ENCODE measurements at regions not wholly inside any gene's neighbourhood (a gene's known extent, or its start where the extent isn't known, plus 50 kb on each side); places are given as distances from the start of the nearest gene placed in this dataset.

- H2BK120ac ChIP-seq (replicated peaks; ENCODE audit: low read depth, low read length), result no peak overlapping the region
- no peaks in the 10 kb centered on the region for H3K4me1 ChIP-seq (replicated peaks in 1 of 4; ENCODE audit: control insufficient read depth in 3 of 4, insufficient read depth in 4 of 4, low read length in 3 of 4)
- H3K18ac ChIP-seq (ENCODE audit: extremely low read depth, low read length), result no peak overlapping the region
- no peaks in the 10 kb centered on the region for H3K27me3 ChIP-seq (replicated peaks in 1 of 4; ENCODE audit: control insufficient read depth in 3 of 4, extremely low read depth in 1 of 4, insufficient read depth in 3 of 4, low read length in 3 of 4)
- H2AK5ac ChIP-seq (ENCODE audit: low read depth, low read length), result no peak overlapping the region
- peaks cover 3 to 4% of the 10 kb centered on the region in 2 experiments; a peak in 2 of 4 replicates for H3K9me3 ChIP-seq (ENCODE audit: insufficient read depth in 2 of 2, low read depth in 1 of 2, low read length in 1 of 2)
- ChIA-PET CTCF (ENCODE audit: partially characterized antibody) (no interaction called here), POLR2A (ENCODE audit: partially characterized antibody) (no interaction called here)
- 64% methylated on average over 2 of the region's 2 CpGs; no CpG with 5 or more reads in 1 of the 2 experiments for WGBS, 2 experiments (ENCODE audit: extremely low coverage in 1 of 2, insufficient coverage in 1 of 2, insufficient read length in 1 of 2, insufficient replicate concordance in 2 of 2, low coverage in 1 of 2, low lambda C conversion rate in 2 of 2, missing lambda C conversion rate in 1 of 2)
- H3K27ac ChIP-seq (ENCODE audit: low read depth, low read length), result no peak overlapping the region
- FAIRE-seq (no peak), DNase-seq (ENCODE audit: low read depth in 1 of 2, low spot score in 2 of 2) (no peak)
- H2BK12ac ChIP-seq (ENCODE audit: low read depth, low read length), result no peak overlapping the region
- H3K56ac ChIP-seq (replicated peaks; ENCODE audit: insufficient read length, low read depth, low read length), result no peak overlapping the region
- H2BK20ac ChIP-seq (ENCODE audit: low read length), result no peak overlapping the region
- no peak for TF ChIP-seq SP1 (IDR thresholded peaks at IDR 0.05; ENCODE audit: low read depth, low read length)
- no peak overlapping the region for H3K4me3 ChIP-seq (ENCODE audit: extremely low read depth in 1 of 4, insufficient read depth in 2 of 4, low read depth in 3 of 4, low read length in 4 of 4)
- H3K79me2 ChIP-seq (ENCODE audit: control insufficient read depth in 1 of 2, insufficient read depth in 2 of 2, low read length in 2 of 2), result no peaks in the 10 kb centered on the region
- H3K23ac ChIP-seq (ENCODE audit: insufficient read length), result no peak overlapping the region
- no peak overlapping the region for H3K9ac ChIP-seq (replicated peaks in 1 of 4; ENCODE audit: extremely low read depth in 1 of 4, low read depth in 3 of 4, low read length in 3 of 4)
- H3K14ac ChIP-seq (ENCODE audit: insufficient read length), result no peak overlapping the region
- H3K79me1 ChIP-seq (ENCODE audit: low read depth, low read length), result no peaks in the 10 kb centered on the region
- no peak overlapping the region for H2BK15ac ChIP-seq (ENCODE audit: low read length)
- H2BK5ac ChIP-seq (ENCODE audit: low read depth, low read length), result no peak overlapping the region
- no peak overlapping the region for H3K4ac ChIP-seq (replicated peaks; ENCODE audit: insufficient read length, low read depth, low read length)
- H4K5ac ChIP-seq (ENCODE audit: insufficient read length, low read depth, low read length), result no peak overlapping the region
- no peak overlapping the region for H4K91ac ChIP-seq (replicated peaks; ENCODE audit: insufficient read length, low read length)
- no peak overlapping the region for H4K8ac ChIP-seq (ENCODE audit: extremely low read depth, insufficient read depth, low read length)
- no peaks in the 10 kb centered on the region; the same call in 1 of the 2 replicates for H3K23me2 ChIP-seq (ENCODE audit: low read depth, low read length)
- no peak overlapping the region for H3K4me2 ChIP-seq (ENCODE audit: insufficient read depth in 1 of 2, low read depth in 2 of 2, low read length in 2 of 2)
- H2AFZ ChIP-seq (ENCODE audit: low read length), result no peak overlapping the region
- no peaks in the 10 kb centered on the region for H4K20me1 ChIP-seq (replicated peaks in 1 of 2; ENCODE audit: control insufficient read depth in 1 of 2, insufficient read depth in 2 of 2, low read length in 2 of 2)
- no peaks in the 10 kb centered on the region for H3K36me3 ChIP-seq (ENCODE audit: control insufficient read depth in 2 of 4, insufficient read depth in 4 of 4, low read length in 3 of 4)
These were observed 534.3 kb upstream of the ST8SIA4 start for GRCh38 chr5:101437351-101437750.

Measured in H1 (cell line).